Head of caudate nucleus (tissue), 42 donors: ENCODE measurements at regions not wholly inside any gene's neighbourhood (a gene's known extent, or its start where the extent isn't known, plus 50 kb on each side); places are given as distances from the start of the nearest gene placed in this dataset.

Source experiments
- DNase-seq, 42 donors: peaks; one replicate each; pipeline versions ENCODE4 v3.0.0 to v3.0.0-alpha.2; 2020 to 2021; ENCODE audit warnings: mixed read lengths in 7 of 42
- intact Hi-C: fragments of 100-400 bp; cut with DNase I; formaldehyde crosslinking; loops from one replicate; pipeline ENCODE4 v1.15.0; 2022

DNA sequence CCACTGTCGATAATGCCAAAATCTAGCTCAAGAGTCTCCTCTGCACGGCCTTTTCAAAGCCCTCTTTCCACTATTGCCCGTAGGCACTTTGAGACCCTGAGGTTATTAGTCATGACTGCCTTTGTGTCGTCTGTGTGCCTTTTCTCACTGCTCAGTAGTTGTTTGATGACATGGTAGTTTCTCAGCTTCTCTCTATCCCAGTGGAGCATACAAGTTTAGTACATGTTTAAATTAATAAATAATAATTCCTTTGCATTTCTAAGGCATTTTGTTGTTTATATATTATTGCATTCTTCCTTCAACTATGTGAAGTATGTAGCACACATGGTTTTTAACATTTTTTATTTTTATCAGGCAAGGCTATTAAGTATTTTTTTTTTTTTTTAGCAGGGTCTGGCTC is 458.1 kb downstream of the PCNX1 start:
- DNase-seq: no peak
- intact Hi-C loops: no loop called here

DNA sequence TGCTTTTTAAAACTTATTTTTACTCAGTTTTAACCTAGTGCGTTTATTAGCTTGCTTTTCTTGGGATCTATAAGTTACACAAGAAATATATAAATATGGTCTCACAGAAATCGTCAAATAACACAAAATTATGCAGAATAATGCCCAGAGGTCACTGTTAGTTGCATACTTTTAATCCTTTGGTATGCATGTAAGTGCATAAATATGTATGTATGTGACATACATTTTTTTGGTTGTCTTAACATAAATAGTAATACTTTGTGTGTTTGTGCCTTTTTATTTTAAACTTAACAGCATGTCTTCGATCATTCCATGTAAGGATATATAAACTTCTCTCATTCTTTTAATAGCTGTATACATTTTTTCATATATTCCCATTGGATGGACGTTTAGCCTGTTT is 459.6 kb downstream of the PCNX1 start:
- intact Hi-C loops: no loop called here
- no peak for DNase-seq

DNA sequence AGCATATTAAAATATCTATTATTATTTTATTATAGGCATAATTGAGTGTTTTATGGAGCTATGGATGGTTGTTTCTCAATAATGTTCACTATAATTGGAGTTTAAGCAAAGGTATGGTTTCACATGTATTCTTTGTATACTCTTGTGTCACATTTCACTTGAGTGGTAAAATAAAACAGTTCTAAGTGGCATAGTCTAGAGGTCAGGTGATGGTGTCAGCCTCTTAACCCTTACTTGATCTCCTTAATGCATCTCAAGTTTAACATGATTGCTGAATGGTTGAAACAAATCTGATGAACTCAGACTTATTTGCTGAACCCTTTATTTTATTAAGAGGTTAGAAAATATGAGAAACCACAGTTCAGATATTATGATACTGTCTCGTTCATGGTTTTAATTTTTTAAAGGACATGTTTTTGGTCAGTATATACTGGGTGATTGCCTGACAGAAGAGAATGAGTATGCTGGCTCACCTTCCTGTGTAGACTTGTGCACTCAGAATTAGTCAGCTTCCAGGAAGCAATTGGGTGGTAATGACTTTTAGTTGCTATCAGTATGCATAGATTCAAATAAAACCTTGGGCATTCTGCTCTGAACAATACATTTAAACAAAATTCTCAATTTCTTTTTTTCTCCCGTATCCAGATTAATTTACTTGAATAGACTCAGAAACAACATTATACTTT is 464.6 kb downstream of the PCNX1 start:
- intact Hi-C loops: no loop called here

DNA sequence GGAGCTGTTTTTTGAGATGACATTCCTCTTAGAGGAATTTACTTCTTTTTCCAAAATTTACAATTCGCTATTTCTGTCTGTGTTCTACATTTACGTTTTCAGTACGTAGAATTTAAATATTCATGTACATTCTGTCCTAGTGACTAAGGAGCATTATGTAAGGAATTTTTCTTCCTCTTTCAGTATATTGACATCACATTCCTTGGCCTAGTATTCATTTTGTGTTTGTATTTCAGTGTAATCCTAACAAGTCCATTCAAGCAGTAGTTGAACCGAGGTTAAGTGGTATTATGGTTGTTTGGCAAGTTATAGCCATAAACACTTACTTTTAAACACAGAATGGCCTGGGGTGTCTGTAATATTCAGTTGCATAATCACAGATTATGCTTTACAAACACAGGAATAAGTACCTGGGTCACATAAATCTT is 465.2 kb downstream of the PCNX1 start:
- intact Hi-C loops: no loop called here
- no peak for DNase-seq

More for the DNA sequence above, 464.6 kb downstream of the PCNX1 start:
- DNase-seq: no peak

DNA sequence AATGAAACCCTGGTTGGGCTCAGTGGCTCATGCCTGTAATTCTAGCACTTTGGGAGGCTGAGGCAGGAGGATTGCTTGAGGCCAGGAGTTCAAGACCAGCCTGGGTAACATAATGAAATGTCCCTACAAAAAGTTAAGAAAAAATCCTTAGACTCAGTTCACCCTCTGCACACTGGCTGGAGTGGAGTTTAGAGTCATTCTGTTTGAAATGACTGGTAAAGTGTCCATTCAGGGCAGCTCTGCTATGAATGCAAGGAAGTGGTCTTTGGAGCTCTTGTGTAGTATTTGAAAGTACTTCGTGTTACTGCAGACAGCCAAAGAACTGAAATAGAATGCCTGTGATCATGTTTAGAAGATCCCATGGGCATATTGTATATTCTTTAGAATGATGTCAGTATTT is 466.5 kb downstream of the PCNX1 start:
- intact Hi-C loops: no loop called here
- DNase-seq: no peak

DNA sequence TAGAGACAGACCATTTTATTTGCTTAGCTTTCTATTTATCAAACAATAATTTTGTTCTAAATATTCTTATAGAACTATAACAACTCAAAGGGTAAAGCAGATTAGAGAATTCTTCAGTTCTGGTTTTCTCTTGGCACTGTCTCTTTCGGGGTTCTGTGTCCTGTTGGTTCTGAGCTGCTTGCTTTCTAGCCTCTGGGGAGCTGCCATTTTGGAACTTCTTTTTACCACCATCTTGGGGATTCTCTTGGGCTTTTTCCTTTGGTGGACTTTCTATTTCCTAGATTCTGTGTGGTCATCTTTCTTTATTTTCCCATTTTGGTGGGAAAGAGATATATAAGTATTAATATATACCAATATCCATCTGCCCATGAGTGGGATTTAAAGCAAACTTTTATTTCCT is 467.7 kb downstream of the PCNX1 start:
- intact Hi-C loops: no loop called here
- no peak for DNase-seq

DNA sequence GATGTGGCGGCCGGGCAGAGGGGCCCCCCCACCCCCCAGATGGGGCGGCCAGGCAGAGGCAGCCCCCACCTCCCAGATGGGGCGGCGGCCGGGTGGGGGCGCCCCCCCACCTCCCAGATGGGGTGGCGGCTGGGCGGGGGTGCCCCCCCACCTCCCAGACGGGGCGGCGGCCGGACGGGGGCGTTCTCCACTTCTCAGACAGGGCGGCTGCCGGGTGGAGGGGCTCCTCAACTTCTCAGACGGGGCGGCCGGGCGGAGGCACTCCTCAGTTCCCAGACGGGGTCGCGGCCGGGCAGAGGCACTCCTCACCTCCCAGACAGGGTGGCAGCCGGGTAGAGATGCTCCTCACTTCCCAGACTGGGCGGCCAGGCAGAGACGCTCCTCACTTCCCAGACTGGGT is 469.8 kb downstream of the PCNX1 start:
- no peak for DNase-seq
- intact Hi-C loops: no loop called here

DNA sequence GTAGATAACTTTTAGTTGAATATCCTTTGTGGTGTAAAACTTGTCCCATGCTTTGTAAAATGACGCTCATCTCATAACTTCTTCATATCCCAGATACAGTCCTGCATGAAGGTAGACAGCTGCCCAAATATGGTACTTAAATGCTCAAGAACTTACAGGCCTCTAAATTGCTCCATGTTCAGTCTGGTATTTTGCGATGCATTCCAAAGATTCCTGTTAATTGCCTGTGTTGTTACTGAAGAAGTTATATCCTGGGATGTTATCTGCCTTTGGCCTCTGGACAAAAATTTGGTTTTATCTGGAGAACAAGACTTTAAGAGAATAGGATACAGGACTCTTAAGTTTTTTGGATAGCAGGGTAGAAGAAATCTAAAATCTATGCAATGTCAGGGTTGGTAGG is 473.0 kb downstream of the PCNX1 start:
- intact Hi-C loops: no loop called here

DNA sequence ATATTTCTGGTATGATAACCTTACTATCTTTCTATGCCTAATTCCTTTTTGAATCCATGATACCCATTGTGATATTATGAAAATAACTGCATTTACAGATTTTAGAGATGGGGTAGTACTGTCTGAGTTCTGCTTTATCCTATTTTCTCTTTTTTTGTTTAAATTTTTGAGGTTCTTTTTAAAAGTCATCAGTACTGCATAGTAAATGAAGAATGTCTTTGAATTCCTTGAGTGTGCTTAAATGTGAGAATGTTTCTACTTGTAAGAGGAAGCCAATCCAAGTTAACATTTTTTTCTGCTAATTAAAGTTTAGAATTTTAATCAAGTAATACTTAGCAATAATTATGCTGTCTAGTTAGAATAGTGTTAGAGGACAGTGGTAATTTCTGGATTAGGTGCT is 474.6 kb downstream of the PCNX1 start:
- intact Hi-C loops: no loop called here
- DNase-seq: no peak

More for the DNA sequence above, 473.0 kb downstream of the PCNX1 start:
- DNase-seq: no peak

DNA sequence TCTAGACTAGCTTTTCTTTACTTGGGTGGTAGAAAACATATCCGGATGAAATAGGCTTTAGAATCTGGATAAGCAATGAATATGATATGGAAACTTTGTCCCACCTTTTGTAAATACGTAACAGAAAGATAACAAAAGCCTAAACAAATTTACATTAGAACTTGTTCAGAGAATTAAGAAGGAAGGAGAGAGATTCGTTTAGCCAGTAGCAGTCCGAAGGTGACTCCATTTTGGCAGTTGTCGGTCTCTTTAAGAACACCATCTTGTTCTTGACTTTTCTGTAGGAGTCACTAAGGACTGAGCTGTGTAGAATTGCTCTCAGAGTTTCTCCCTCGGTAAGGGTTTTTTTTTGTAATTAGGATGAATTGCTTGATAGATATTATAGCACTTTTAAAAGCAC is 475.1 kb downstream of the PCNX1 start:
- DNase-seq: no peak
- intact Hi-C loops: no loop called here

DNA sequence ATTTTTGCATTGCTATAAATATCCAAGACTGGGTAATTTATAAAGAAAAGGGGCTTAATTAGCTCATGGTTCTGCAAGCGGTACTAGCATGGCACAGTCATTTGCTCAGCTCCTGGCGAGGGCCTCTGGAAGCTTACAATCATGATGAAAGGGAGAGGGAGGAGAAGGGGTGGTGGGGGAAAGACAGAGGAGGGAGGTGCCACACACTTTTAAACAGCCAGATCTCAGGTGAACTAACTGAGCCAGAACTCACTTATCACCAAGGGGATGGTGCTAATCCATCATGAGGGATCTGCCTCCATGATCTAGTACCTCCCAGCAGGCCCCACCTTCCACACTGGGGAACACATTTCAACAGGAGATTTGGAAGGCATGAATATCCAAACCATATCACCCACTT is 476.3 kb downstream of the PCNX1 start:
- intact Hi-C loops: no loop called here
- DNase-seq: no peak

DNA sequence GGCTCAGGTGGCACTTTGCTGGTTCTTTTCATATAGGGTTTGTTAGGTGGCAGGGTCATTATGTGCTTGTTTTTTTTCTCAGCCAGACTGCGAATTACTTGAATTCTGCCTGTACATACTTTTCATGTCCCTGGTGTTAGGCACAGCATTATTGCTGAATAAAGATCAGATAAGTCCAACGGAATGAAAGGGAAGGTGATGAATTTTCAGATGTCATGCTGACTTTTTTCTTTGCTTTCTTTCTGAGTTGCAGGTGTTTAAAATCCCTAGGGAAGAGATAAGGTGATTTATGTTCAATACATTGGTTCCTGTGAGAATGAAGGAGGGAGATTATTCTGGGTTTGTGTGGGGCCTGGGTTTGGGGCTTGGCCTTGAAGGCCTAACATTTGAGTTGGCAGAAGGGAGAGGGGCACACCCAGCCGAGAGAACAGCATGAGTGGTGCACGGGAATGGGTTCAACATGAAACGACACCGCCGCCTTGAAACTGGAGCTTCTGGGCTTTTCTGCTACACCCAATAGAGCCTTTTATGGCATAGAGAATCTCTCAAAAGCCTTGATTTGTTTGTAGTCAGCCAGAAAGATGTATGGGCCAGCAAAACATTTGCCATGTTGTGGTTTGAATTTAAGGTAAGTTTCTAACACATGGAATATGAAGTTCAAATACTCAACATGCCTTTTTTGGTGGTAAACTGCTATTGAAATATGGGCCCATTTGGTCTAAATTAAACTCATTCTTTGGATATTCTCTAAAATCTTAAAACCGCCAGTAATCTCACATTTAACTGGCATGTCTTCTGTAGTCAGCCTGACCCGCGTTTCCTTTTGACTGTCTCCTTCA is 477.0 kb downstream of the PCNX1 start:
- no peak for DNase-seq
- intact Hi-C loops: no loop called here

DNA sequence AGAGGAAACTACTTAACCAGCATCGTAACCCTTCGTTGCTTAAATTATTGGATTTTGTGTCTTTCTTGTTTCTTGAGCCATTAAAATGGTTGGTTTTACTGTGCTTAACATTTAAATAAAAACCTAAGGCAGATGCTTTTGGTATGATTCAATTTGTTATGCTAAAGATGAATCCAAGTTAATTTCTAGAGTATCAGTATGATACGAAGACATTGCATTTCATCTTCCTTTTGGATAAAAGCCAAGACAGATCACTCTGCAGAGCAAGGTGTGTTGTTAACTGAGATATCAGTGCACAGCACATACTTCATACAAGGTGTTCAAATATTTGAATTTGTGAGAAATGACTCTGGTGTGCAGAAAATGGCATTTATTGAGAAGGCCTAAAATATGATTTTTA is 480.5 kb downstream of the PCNX1 start:
- DNase-seq: no peak
- intact Hi-C loops: no loop called here

DNA sequence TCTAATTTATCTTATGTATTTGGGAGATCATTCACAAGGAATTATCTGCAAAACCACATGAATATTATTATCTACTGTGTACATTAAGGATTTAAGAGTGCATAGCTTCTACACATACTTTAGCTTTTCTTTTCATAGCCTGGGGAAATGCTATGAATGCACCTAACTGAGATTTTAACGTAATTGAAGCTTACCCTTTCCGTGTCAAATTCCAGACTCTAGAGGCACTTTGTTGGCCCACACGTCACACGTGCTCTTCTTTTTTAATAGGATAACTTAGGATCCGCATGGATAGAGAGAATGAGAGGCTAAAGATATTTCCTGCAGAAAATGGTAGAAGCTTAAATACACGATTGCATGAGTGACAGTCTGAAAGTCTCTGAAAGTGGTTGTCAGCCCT is 481.1 kb downstream of the PCNX1 start:
- intact Hi-C loops: no loop called here

DNA sequence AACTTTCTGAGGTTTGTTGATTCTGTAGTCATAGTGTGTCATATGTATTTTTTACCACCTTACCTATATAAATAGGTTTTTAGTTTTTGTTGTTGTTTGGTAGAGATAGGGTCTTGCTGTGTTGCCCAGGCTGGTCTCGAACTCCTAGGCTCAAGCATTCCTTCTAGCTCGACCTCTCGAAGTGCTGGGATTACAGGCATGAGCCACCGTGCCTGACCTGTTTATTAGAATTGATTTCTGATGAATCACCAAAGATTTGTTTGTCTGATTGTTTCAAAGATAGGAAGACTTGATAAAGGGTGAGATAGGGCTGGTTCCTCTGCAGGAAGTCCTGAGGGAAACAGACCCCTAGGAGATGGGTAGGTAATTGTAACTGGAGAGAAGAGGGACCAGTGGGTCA is 481.6 kb downstream of the PCNX1 start:
- intact Hi-C loops: no loop called here
- no peak for DNase-seq

More for the DNA sequence above, 481.1 kb downstream of the PCNX1 start:
- DNase-seq: no peak

DNA sequence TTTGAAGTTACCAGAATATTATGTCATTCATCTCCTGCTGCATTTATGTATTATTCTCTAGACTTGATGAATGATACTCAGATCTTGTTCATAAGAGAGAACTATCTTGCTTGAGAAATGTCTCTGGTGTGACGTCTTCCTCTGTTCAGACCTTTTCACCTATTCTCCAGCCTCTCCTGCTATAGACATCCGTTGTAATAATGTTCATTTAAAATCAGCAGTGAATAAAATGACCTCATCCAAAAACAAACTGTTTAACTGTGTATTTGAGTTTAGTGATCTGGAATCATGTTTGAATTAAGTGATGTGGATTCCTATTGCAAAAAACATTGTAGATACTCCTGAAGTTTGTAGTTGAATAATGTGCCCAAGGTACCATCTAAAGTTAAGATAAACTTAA is 487.1 kb downstream of the PCNX1 start:
- no peak for DNase-seq
- intact Hi-C loops: no loop called here

DNA sequence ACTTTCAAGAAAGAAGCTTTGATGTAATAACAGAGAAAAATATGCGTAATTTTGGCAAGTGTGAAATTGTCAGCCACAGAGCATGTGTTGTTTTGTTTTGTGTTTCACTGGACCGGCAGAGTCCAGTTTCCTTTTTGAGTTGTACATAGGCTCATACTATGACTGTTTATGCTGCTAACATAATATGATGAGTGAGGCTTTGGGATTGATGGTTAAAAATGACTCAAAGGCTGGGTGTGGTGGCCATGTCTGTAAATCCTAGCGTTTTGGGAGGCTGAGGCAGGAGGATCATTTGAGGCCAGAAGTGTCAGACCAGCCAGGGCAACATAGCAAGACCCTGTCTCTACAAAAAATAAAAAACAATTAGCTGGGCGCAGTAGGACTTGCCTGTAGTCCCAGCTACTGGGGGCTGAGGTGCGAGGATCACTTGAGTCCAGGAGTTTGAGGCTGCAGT is 487.9 kb downstream of the PCNX1 start:
- intact Hi-C loops: no loop called here
- DNase-seq: no peak

DNA sequence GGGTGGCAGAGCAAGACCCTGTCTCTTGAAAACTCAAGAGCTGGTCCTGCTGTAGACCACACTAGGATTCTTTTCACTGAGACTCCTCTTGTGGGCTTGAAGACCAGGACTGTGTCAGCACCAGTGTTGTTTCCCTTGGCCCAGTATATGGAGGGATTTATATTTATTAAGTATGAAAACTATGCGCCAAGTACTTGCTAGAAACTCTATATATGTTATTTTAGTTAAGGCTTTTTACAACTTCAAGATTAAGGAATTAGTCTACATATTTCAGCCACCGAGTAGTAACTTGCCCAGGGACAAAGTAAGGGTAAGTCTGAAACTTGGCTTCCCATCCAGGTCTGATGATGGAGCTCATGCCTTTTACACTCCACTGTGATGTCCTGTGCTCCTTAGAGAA is 488.4 kb downstream of the PCNX1 start:
- intact Hi-C loops: no loop called here
- no peak for DNase-seq

DNA sequence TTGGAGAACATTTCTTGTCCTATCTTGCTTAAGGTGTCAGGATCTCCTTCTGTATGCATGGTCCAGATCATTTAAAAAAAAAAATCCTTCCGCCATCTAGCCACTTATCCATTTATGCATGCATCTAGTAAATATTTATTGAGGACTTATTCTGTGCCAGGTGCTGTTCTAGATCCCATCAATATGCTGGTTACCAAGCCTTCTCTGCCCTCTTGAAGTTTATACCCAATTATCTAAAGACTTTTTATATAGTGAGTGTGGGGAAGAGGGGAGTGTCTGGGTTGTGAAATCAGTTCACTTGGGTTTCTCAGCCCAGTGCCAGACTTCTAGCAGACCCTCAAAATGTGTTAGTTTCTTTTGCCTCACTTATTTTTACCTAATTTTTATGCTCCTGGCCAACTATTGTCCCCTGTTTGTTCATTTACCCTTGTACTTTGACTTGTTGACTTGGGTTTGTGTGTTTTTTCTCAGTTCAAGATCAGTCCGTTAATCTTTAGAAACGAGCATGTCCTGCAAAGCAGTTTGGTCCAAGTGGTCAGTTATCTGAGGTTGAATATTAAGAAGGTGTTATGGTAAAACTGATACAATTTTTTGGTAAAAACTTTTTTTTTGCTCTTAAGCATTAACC is 488.9 kb downstream of the PCNX1 start:
- intact Hi-C loops: no loop called here
- no peak for DNase-seq

DNA sequence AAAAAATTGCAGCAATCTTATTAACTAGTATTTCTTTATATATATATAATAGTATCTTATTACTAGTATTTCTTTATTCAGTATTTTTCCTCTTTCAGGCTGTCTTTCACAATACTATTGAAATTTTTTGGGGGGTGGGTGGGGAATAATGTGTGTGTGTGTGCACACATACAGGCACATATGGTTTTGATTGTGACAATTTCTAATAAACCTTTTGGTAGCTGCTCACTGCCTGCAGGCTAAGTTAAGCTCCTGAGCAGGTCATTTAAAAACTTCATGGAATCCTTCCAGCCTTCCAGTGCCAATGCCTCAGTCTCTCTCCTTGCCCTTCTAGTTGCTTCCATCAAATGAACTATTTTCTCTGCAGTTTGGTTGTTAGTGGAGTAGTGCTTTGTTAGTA is 490.1 kb downstream of the PCNX1 start:
- DNase-seq: no peak
- intact Hi-C loops: no loop called here
